ENCODE measurements at regions not wholly inside any gene's neighbourhood (a gene's known extent, or its start where the extent isn't known, plus 50 kb on each side); places are given as distances from the start of the nearest gene placed in this dataset.
"Not testable (repeated sequence)": the region's sequence is repeated elsewhere in the genome, so short reads cannot be mapped to it uniquely, and the experiment has no call there.

GRCh38 chr20:58038123-58038654 lies 190.3 kb downstream of the ANKRD60 start:
- Histone ChIP-seq H3K36me3 (ENCODE audit: control insufficient read depth, insufficient read depth, low read length) (no peaks in the 10 kb centered on the region), H3K9me3 (ENCODE audit: control insufficient read depth, low read length) (no peaks in the 10 kb centered on the region)
- 89 to 92% methylated on average over 5 to 9 of the region's 9 CpGs for WGBS, 2 experiments (ENCODE audit: insufficient coverage in 2 of 2)

GRCh38 chr20:58037631-58038030 lies 190.8 kb downstream of the ANKRD60 start:
- WGBS, 2 experiments (ENCODE audit: insufficient coverage in 2 of 2), result no CpG with 5 or more reads among the region's 2 CpGs
- no peak overlapping the region for H3K27ac ChIP-seq (ENCODE audit: low read depth, low read length, severe bottlenecking)
- H3K4me3 ChIP-seq (ENCODE audit: extremely low read depth, insufficient read depth, low read length, poor library complexity, severe bottlenecking), result no peak overlapping the region

More at GRCh38 chr20:58038123-58038654, 190.3 kb downstream of the ANKRD60 start:
- H3K27ac ChIP-seq (ENCODE audit: low read depth, low read length, severe bottlenecking), result no peak overlapping the region
- no peaks in the 10 kb centered on the region for H3K4me1 ChIP-seq (ENCODE audit: control insufficient read depth, insufficient read depth, low read length, poor library complexity, severe bottlenecking)
- no peak overlapping the region for H3K4me3 ChIP-seq (ENCODE audit: extremely low read depth, insufficient read depth, low read length, poor library complexity, severe bottlenecking)

GRCh38 chr20:58033026-58033536 lies 195.4 kb downstream of the ANKRD60 start:
- H3K4me1 ChIP-seq (ENCODE audit: control insufficient read depth, insufficient read depth, low read length, poor library complexity, severe bottlenecking), result no peaks in the 10 kb centered on the region
- no peaks in the 10 kb centered on the region for H3K36me3 ChIP-seq (ENCODE audit: control insufficient read depth, insufficient read depth, low read length)
- H3K9me3 ChIP-seq (ENCODE audit: control insufficient read depth, low read length), result no peaks in the 10 kb centered on the region
- 75 to 95% methylated on average over 4 of the region's 4 CpGs for WGBS, 2 experiments (ENCODE audit: insufficient coverage in 2 of 2)
- H3K27ac ChIP-seq (ENCODE audit: low read depth, low read length, severe bottlenecking), result no peak overlapping the region
- H3K4me3 ChIP-seq (ENCODE audit: extremely low read depth, insufficient read depth, low read length, poor library complexity, severe bottlenecking), result no peak overlapping the region

More at GRCh38 chr20:58037631-58038030, 190.8 kb downstream of the ANKRD60 start:
- Histone ChIP-seq H3K36me3 (ENCODE audit: control insufficient read depth, insufficient read depth, low read length) (no peaks in the 10 kb centered on the region), H3K9me3 (ENCODE audit: control insufficient read depth, low read length) (no peaks in the 10 kb centered on the region), H3K4me1 (ENCODE audit: control insufficient read depth, insufficient read depth, low read length, poor library complexity, severe bottlenecking) (no peaks in the 10 kb centered on the region)

GRCh38 chr20:58032599-58032998 lies 195.9 kb downstream of the ANKRD60 start:
- Histone ChIP-seq H3K9me3 (ENCODE audit: control insufficient read depth, low read length) (no peaks in the 10 kb centered on the region), H3K36me3 (ENCODE audit: control insufficient read depth, insufficient read depth, low read length) (no peaks in the 10 kb centered on the region), H3K27ac (ENCODE audit: low read depth, low read length, severe bottlenecking) (no peak overlapping the region), H3K4me3 (ENCODE audit: extremely low read depth, insufficient read depth, low read length, poor library complexity, severe bottlenecking) (no peak overlapping the region), H3K4me1 (ENCODE audit: control insufficient read depth, insufficient read depth, low read length, poor library complexity, severe bottlenecking) (no peaks in the 10 kb centered on the region)
- WGBS, 2 experiments (ENCODE audit: insufficient coverage in 2 of 2), result no CpG with 5 or more reads among the region's 4 CpGs

GRCh38 chr20:58031350-58031749 lies 197.1 kb downstream of the ANKRD60 start:
- not testable (repeated sequence) for H3K9me3 ChIP-seq (ENCODE audit: control insufficient read depth, low read length); H3K4me1 ChIP-seq (ENCODE audit: control insufficient read depth, insufficient read depth, low read length, poor library complexity, severe bottlenecking); H3K36me3 ChIP-seq (ENCODE audit: control insufficient read depth, insufficient read depth, low read length); H3K4me3 ChIP-seq (ENCODE audit: extremely low read depth, insufficient read depth, low read length, poor library complexity, severe bottlenecking); H3K27ac ChIP-seq (ENCODE audit: low read depth, low read length, severe bottlenecking)
- WGBS, 2 experiments (ENCODE audit: insufficient coverage in 2 of 2), result 92 to 94% methylated on average over 7 of the region's 7 CpGs

- H3K36me3 ChIP-seq (ENCODE audit: control insufficient read depth, insufficient read depth, low read length), result no peaks in the 10 kb centered on the region
- no peak overlapping the region for H3K27ac ChIP-seq (ENCODE audit: low read depth, low read length, severe bottlenecking)
- no peak overlapping the region for H3K4me3 ChIP-seq (ENCODE audit: extremely low read depth, insufficient read depth, low read length, poor library complexity, severe bottlenecking)
- 77 to 78% methylated on average over 1 to 3 of the region's 3 CpGs for WGBS, 2 experiments (ENCODE audit: insufficient coverage in 2 of 2)
- no peaks in the 10 kb centered on the region for H3K4me1 ChIP-seq (ENCODE audit: control insufficient read depth, insufficient read depth, low read length, poor library complexity, severe bottlenecking)
- no peaks in the 10 kb centered on the region for H3K9me3 ChIP-seq (ENCODE audit: control insufficient read depth, low read length)
These were observed 200.3 kb downstream of the ANKRD60 start for GRCh38 chr20:58028123-58028522.

- Histone ChIP-seq H3K4me1 (ENCODE audit: control insufficient read depth, insufficient read depth, low read length, poor library complexity, severe bottlenecking) (no peaks in the 10 kb centered on the region), H3K36me3 (ENCODE audit: control insufficient read depth, insufficient read depth, low read length) (no peaks in the 10 kb centered on the region), H3K27ac (ENCODE audit: low read depth, low read length, severe bottlenecking) (no peak overlapping the region), H3K4me3 (ENCODE audit: extremely low read depth, insufficient read depth, low read length, poor library complexity, severe bottlenecking) (no peak overlapping the region), H3K9me3 (ENCODE audit: control insufficient read depth, low read length) (no peaks in the 10 kb centered on the region)
- 60% methylated on average over 1 of the region's 2 CpGs; no CpG with 5 or more reads in 1 of the 2 experiments for WGBS, 2 experiments (ENCODE audit: insufficient coverage in 2 of 2)
These were observed 202.1 kb downstream of the ANKRD60 start for GRCh38 chr20:58026361-58026760.

- WGBS, 2 experiments (ENCODE audit: insufficient coverage in 2 of 2), result 67 to 68% methylated on average over 1 to 3 of the region's 3 CpGs
- no peak overlapping the region for H3K27ac ChIP-seq (ENCODE audit: low read depth, low read length, severe bottlenecking)
- no peaks in the 10 kb centered on the region for H3K9me3 ChIP-seq (ENCODE audit: control insufficient read depth, low read length)
- H3K4me3 ChIP-seq (ENCODE audit: extremely low read depth, insufficient read depth, low read length, poor library complexity, severe bottlenecking), result no peak overlapping the region
- no peaks in the 10 kb centered on the region for H3K36me3 ChIP-seq (ENCODE audit: control insufficient read depth, insufficient read depth, low read length)
- no peaks in the 10 kb centered on the region for H3K4me1 ChIP-seq (ENCODE audit: control insufficient read depth, insufficient read depth, low read length, poor library complexity, severe bottlenecking)
These were observed 203.2 kb downstream of the ANKRD60 start for GRCh38 chr20:58025233-58025632.

- Histone ChIP-seq H3K4me3 (ENCODE audit: extremely low read depth, insufficient read depth, low read length, poor library complexity, severe bottlenecking) (no peak overlapping the region), H3K9me3 (ENCODE audit: control insufficient read depth, low read length) (no peaks in the 10 kb centered on the region), H3K27ac (ENCODE audit: low read depth, low read length, severe bottlenecking) (no peak overlapping the region), H3K36me3 (ENCODE audit: control insufficient read depth, insufficient read depth, low read length) (no peaks in the 10 kb centered on the region), H3K4me1 (ENCODE audit: control insufficient read depth, insufficient read depth, low read length, poor library complexity, severe bottlenecking) (peaks cover 4% of the 10 kb centered on the region)
- 83 to 91% methylated on average over 5 to 6 of the region's 9 CpGs for WGBS, 2 experiments (ENCODE audit: insufficient coverage in 2 of 2)
These were observed 204.2 kb downstream of the ANKRD60 start for GRCh38 chr20:58024241-58024721.

- WGBS, 2 experiments (ENCODE audit: insufficient coverage in 2 of 2), result 80 to 93% methylated on average over 3 of the region's 5 CpGs
- no peaks in the 10 kb centered on the region for H3K36me3 ChIP-seq (ENCODE audit: control insufficient read depth, insufficient read depth, low read length)
These were observed 204.7 kb downstream of the ANKRD60 start for GRCh38 chr20:58023781-58024180.

GRCh38 chr20:58023346-58023745 lies 205.1 kb downstream of the ANKRD60 start:
- no peak overlapping the region for H3K4me3 ChIP-seq (ENCODE audit: extremely low read depth, insufficient read depth, low read length, poor library complexity, severe bottlenecking)
- 92 to 95% methylated on average over 7 of the region's 9 CpGs for WGBS, 2 experiments (ENCODE audit: insufficient coverage in 2 of 2)
- peaks cover 5% of the 10 kb centered on the region for H3K4me1 ChIP-seq (ENCODE audit: control insufficient read depth, insufficient read depth, low read length, poor library complexity, severe bottlenecking)
- no peak overlapping the region for H3K27ac ChIP-seq (ENCODE audit: low read depth, low read length, severe bottlenecking)
- no peaks in the 10 kb centered on the region for H3K9me3 ChIP-seq (ENCODE audit: control insufficient read depth, low read length)
- no peaks in the 10 kb centered on the region for H3K36me3 ChIP-seq (ENCODE audit: control insufficient read depth, insufficient read depth, low read length)

More at GRCh38 chr20:58023781-58024180, 204.7 kb downstream of the ANKRD60 start:
- H3K4me1 ChIP-seq (ENCODE audit: control insufficient read depth, insufficient read depth, low read length, poor library complexity, severe bottlenecking), result peaks cover 5% of the 10 kb centered on the region
- H3K27ac ChIP-seq (ENCODE audit: low read depth, low read length, severe bottlenecking), result no peak overlapping the region
- H3K4me3 ChIP-seq (ENCODE audit: extremely low read depth, insufficient read depth, low read length, poor library complexity, severe bottlenecking), result no peak overlapping the region
- H3K9me3 ChIP-seq (ENCODE audit: control insufficient read depth, low read length), result no peaks in the 10 kb centered on the region
